ENCODE measurements at regions not wholly inside any gene's neighbourhood (a gene's known extent, or its start where the extent isn't known, plus 50 kb on each side); places are given as distances from the start of the nearest gene placed in this dataset.

GRCh38 chr5:15080219-15080618, 208.6 kb upstream of the ANKH start:
- DNase-seq = no peak

GRCh38 chr5:15079566-15079965, 208.0 kb upstream of the ANKH start:
- no peak for DNase-seq

GRCh38 chr5:15074651-15075050, 203.1 kb upstream of the ANKH start:
- no peak for DNase-seq

- no peak for DNase-seq
Observed at GRCh38 chr5:15073453-15073852, 201.9 kb upstream of the ANKH start.

GRCh38 chr5:15070907-15071306, 199.3 kb upstream of the ANKH start:
- DNase-seq = no peak

- no peak for DNase-seq
Observed at GRCh38 chr5:15069407-15069905, 197.9 kb upstream of the ANKH start.

GRCh38 chr5:15065091-15065490, 193.5 kb upstream of the ANKH start:
- no peak for DNase-seq

GRCh38 chr5:15064396-15064795, 192.8 kb upstream of the ANKH start:
- no peak for DNase-seq

GRCh38 chr5:15056988-15057592, 185.5 kb upstream of the ANKH start:
- no peak for DNase-seq

GRCh38 chr5:15044521-15044920, 172.9 kb upstream of the ANKH start:
- DNase-seq = no peak

GRCh38 chr5:15037247-15037908, 165.8 kb upstream of the ANKH start:
- no peak for DNase-seq

- no peak for DNase-seq
Observed at GRCh38 chr5:15034379-15034778, 162.8 kb upstream of the ANKH start.

GRCh38 chr5:15031180-15031579, 159.6 kb upstream of the ANKH start:
- DNase-seq = no peak

GRCh38 chr5:15027764-15028163, 156.2 kb upstream of the ANKH start:
- DNase-seq = no peak

- DNase-seq = no peak
Observed at GRCh38 chr5:15026944-15027343, 155.4 kb upstream of the ANKH start.

- DNase-seq = no peak
Observed at GRCh38 chr5:15026011-15026893, 154.7 kb upstream of the ANKH start.

GRCh38 chr5:15023846-15024245, 152.3 kb upstream of the ANKH start:
- DNase-seq = no peak

- DNase-seq = no peak
Observed at GRCh38 chr5:15023266-15023665, 151.7 kb upstream of the ANKH start.

GRCh38 chr5:15021266-15022046, 149.9 kb upstream of the ANKH start:
- no peak for DNase-seq

- DNase-seq = no peak
Observed at GRCh38 chr5:15020736-15021135, 149.2 kb upstream of the ANKH start.

GRCh38 chr5:15014809-15015208, 143.2 kb upstream of the ANKH start:
- DNase-seq = no peak

- DNase-seq = no peak
Observed at GRCh38 chr5:15013654-15014463, 142.3 kb upstream of the ANKH start.

Data from activated gamma-delta T cell (primary cell).